IMR-90 (cell line): ENCODE measurements at regions not wholly inside any gene's neighbourhood (a gene's known extent, or its start where the extent isn't known, plus 50 kb on each side); places are given as distances from the start of the nearest gene placed in this dataset.

Source experiments
- ATAC-seq: fragments of 200-7000 bp; cut with Tn5 transposase; 2 replicates; pipeline ENCODE4 v1.9.1; 2020; ENCODE audit warnings: low read depth, mild to moderate bottlenecking, moderate library complexity
- BruUV-seq: library from RNA; stranded (reverse); fragments of 400-500 nt; replicated peaks from 2 replicates; lab custom pipeline; 2021; lab: Mats Ljungman, UMichigan
- CTCF ChIA-PET: fragments of 300-600 bp; formaldehyde crosslinking; extraction: SDS; loops from one replicate; lab custom pipeline; 2021; ENCODE audit warnings: antibody characterized with exemption; lab: Yijun Ruan, JAX
- POLR2A ChIA-PET: fragments of 300-600 bp; sonication (Branson Sonifier 250); formaldehyde crosslinking; loops from one replicate; lab custom pipeline; 2022; ENCODE audit warnings: antibody characterized with exemption; ENCODE audit not compliant: unreplicated experiment; lab: Charles Lee
- DNase-seq: peaks from one replicate; pipeline ENCODE4 v3.0.0; 2013
- H2AFZ ChIP-seq: replicated peaks from 2 replicates; pipeline ENCODE3; 2013; ENCODE audit warnings: low read length, mild to moderate bottlenecking; ENCODE audit not compliant: poor library complexity
- H2AK5ac ChIP-seq: 2 replicates; pipeline ENCODE4 v1.6.1; 2013; ENCODE audit warnings: low read depth, low read length, inconsistent platforms
- H2AK9ac ChIP-seq: replicated peaks from 2 replicates; pipeline ENCODE3; 2013; ENCODE audit warnings: mild to moderate bottlenecking, low read depth, low read length, moderate library complexity; ENCODE audit not compliant: poor library complexity
- H2BK120ac ChIP-seq: 2 replicates; pipeline ENCODE4 v1.6.1; 2013; ENCODE audit warnings: low read depth, low read length, inconsistent platforms
- H2BK15ac ChIP-seq: 3 replicates; pipeline ENCODE4 v1.6.1; 2013; ENCODE audit warnings: low read depth, low read length, inconsistent platforms
- H2BK20ac ChIP-seq: 2 replicates; pipeline ENCODE4 v1.6.1; 2013; ENCODE audit warnings: low read depth, mild to moderate bottlenecking, inconsistent platforms, low read length, moderate library complexity
- H2BK5ac ChIP-seq: 2 replicates; pipeline ENCODE4 v1.6.1; 2013; ENCODE audit warnings: mild to moderate bottlenecking, low read depth, low read length, inconsistent platforms; ENCODE audit not compliant: poor library complexity, severe bottlenecking
- H3K14ac ChIP-seq: replicated peaks from 2 replicates; pipeline ENCODE4 v1.6.1; 2013; ENCODE audit warnings: low read depth, low read length, inconsistent platforms
- H3K18ac ChIP-seq: 2 replicates; pipeline ENCODE4 v1.6.1; 2013; ENCODE audit warnings: low read depth, low read length, control low read depth
- H3K23ac ChIP-seq: 2 replicates; pipeline ENCODE4 v1.6.1; 2013; ENCODE audit warnings: low read depth, low read length, inconsistent platforms
- H3K27ac ChIP-seq: 2 replicates; pipeline ENCODE4 v1.5.1; 2013; ENCODE audit warnings: mild to moderate bottlenecking, control low read depth, low read length; ENCODE audit not compliant: insufficient read depth
- H3K27me3 ChIP-seq: 2 replicates; pipeline ENCODE4 v1.6.1; 2013; ENCODE audit warnings: low read length; ENCODE audit not compliant: control insufficient read depth, insufficient read depth
- H3K36me3 ChIP-seq: 2 replicates; pipeline ENCODE4 v1.6.1; 2013; ENCODE audit warnings: low read length, mixed read lengths; ENCODE audit not compliant: control insufficient read depth, insufficient read depth
- H3K4ac ChIP-seq: 2 replicates; pipeline ENCODE4 v1.6.1; 2013; ENCODE audit warnings: low read depth, low read length, inconsistent platforms
- H3K4me1 ChIP-seq: 2 replicates; pipeline ENCODE4 v1.6.1; 2013; ENCODE audit warnings: low read length, mixed read lengths; ENCODE audit not compliant: control insufficient read depth, insufficient read depth
- H3K4me2 ChIP-seq: 2 replicates; pipeline ENCODE4 v1.6.1; 2013; ENCODE audit warnings: low read depth, mild to moderate bottlenecking, control low read depth, low read length, moderate library complexity
- H3K4me3 ChIP-seq: 2 replicates; pipeline ENCODE4 v1.5.1; 2013; ENCODE audit warnings: low read depth, mild to moderate bottlenecking, control low read depth, low read length, moderate library complexity; ENCODE audit not compliant: insufficient read depth
- H3K56ac ChIP-seq: 2 replicates; pipeline ENCODE4 v1.6.1; 2013; ENCODE audit warnings: low read length, inconsistent platforms; ENCODE audit not compliant: insufficient read depth; ENCODE audit errors: extremely low read depth
- H3K79me1 ChIP-seq, 2 experiments: 2 replicates each; pipeline ENCODE4 v1.6.1; 2013; ENCODE audit warnings: low read length in 2 of 2, inconsistent platforms in 1 of 2, low read depth in 1 of 2
- H3K9ac ChIP-seq: 2 replicates; pipeline ENCODE4 v1.6.1; 2013; ENCODE audit warnings: low read depth, low read length, control low read depth
- H3K9me1 ChIP-seq: 2 replicates; pipeline ENCODE4 v1.6.1; 2013; ENCODE audit warnings: low read length, inconsistent platforms; ENCODE audit not compliant: insufficient read depth
- H3K9me3 ChIP-seq: 2 replicates; pipeline ENCODE4 v1.6.1; 2013; ENCODE audit warnings: low read length; ENCODE audit not compliant: control insufficient read depth, insufficient read depth
- H4K20me1 ChIP-seq: 2 replicates; pipeline ENCODE4 v1.6.1; 2013; ENCODE audit warnings: low read length, inconsistent platforms; ENCODE audit not compliant: insufficient read depth
- H4K5ac ChIP-seq: 2 replicates; pipeline ENCODE4 v1.6.1; 2013; ENCODE audit warnings: mild to moderate bottlenecking, low read depth, low read length, control low read depth
- H4K8ac ChIP-seq, 2 experiments: 2 replicates each; pipeline ENCODE4 v1.6.1; 2013; ENCODE audit warnings: low read depth in 2 of 2, low read length in 2 of 2, control low read depth in 1 of 2, inconsistent platforms in 1 of 2
- H4K91ac ChIP-seq: 2 replicates; pipeline ENCODE4 v1.6.1; 2013; ENCODE audit warnings: low read depth, low read length, inconsistent platforms; ENCODE audit not compliant: insufficient read depth
- BHLHE40 ChIP-seq: fragments of 150-350 bp; IDR thresholded peaks from 2 replicates; pipeline ENCODE4 v1.6.1; 2016; ENCODE audit warnings: mild to moderate bottlenecking, low read depth, low read length
- CEBPB ChIP-seq: IDR thresholded peaks from 2 replicates; pipeline ENCODE4 v1.6.1; 2012; ENCODE audit warnings: low read depth, low read length, improper control_type of control experiment
- CHD1 ChIP-seq: IDR thresholded peaks from 2 replicates; pipeline ENCODE4 v1.6.1; 2012; ENCODE audit warnings: low read depth, low read length, improper control_type of control experiment
- CTCF ChIP-seq: conservative IDR thresholded peaks from 2 replicates; pipeline ENCODE4 v1.5.1; 2012; ENCODE audit warnings: mild to moderate bottlenecking, low read depth, low read length, improper control_type of control experiment
- ELK1 ChIP-seq: fragments of 150-350 bp; IDR thresholded peaks from 2 replicates; pipeline ENCODE4 v1.6.1; 2016; ENCODE audit warnings: low read depth, mild to moderate bottlenecking, low read length, moderate library complexity, borderline replicate concordance
- FOS ChIP-seq: fragments of 150-350 bp; IDR thresholded peaks from 2 replicates; pipeline ENCODE4 v1.6.1; 2016; ENCODE audit warnings: low read depth, low read length
- MAFK ChIP-seq: IDR thresholded peaks from 2 replicates; pipeline ENCODE4 v1.6.1; 2012; ENCODE audit warnings: low read depth, low read length, improper control_type of control experiment
- MAZ ChIP-seq: IDR thresholded peaks from 2 replicates; pipeline ENCODE4 v1.6.1; 2012; ENCODE audit warnings: low read depth, mild to moderate bottlenecking, low read length, improper control_type of control experiment, moderate library complexity, borderline replicate concordance
- MXI1 ChIP-seq: IDR thresholded peaks from 2 replicates; pipeline ENCODE4 v1.6.1; 2012; ENCODE audit warnings: low read depth, mild to moderate bottlenecking, low read length, moderate library complexity, borderline replicate concordance
- NFE2L2 ChIP-seq: fragments of 150-350 bp; IDR thresholded peaks from 2 replicates; pipeline ENCODE4 v1.6.1; 2016; ENCODE audit warnings: low read depth, mild to moderate bottlenecking, low read length
- POLR2A ChIP-seq: IDR thresholded peaks from 2 replicates; pipeline ENCODE4 v1.6.1; 2012; ENCODE audit warnings: mild to moderate bottlenecking, low read depth, low read length
- RAD21 ChIP-seq: IDR thresholded peaks from 2 replicates; pipeline ENCODE4 v1.6.1; 2012; ENCODE audit warnings: low read length, improper control_type of control experiment
- RCOR1 ChIP-seq: IDR thresholded peaks from 2 replicates; pipeline ENCODE4 v1.6.1; 2012; ENCODE audit warnings: mild to moderate bottlenecking, low read length, improper control_type of control experiment; ENCODE audit not compliant: insufficient replicate concordance
- RFX5 ChIP-seq: IDR thresholded peaks from 2 replicates; pipeline ENCODE4 v1.8.0; 2012; ENCODE audit warnings: low read depth, mild to moderate bottlenecking, low read length, moderate library complexity
- SMC3 ChIP-seq: fragments of 150-350 bp; IDR thresholded peaks from 2 replicates; pipeline ENCODE4 v1.6.1; 2016; ENCODE audit warnings: low read depth, mild to moderate bottlenecking, antibody characterized with exemption, low read length, moderate library complexity
- USF2 ChIP-seq: fragments of 150-350 bp; IDR thresholded peaks from 2 replicates; pipeline ENCODE4 v1.6.1; 2017; ENCODE audit warnings: mild to moderate bottlenecking, antibody characterized with exemption, low read length, low read depth
- WGBS, 2 experiments: methylation state at CpG; one replicate each; pipeline versions ENCODE4 v1.1.5 to v1.1.7; 2013; ENCODE audit warnings: missing lambda C conversion rate in 2 of 2; ENCODE audit not compliant: insufficient read length in 1 of 2; ENCODE audit errors: extremely low coverage in 2 of 2; 5-methylcytosine and 5-hydroxymethylcytosine counted together
- dilution Hi-C: fragments of 300-500 bp; cut with HindIII; formaldehyde crosslinking; loops from one replicate; pipeline ENCODE4 v1.14.3; 2018; ENCODE audit warnings: low sequenced_read_pairs; ENCODE audit not compliant: unreplicated experiment
- in situ Hi-C: fragments of 300-500 bp; cut with MboI; formaldehyde crosslinking; loops from 3 replicates; pipeline ENCODE4 v1.14.3; 2019; ENCODE audit warnings: low sequenced_read_pairs, inconsistent platforms, mixed read lengths
- intact Hi-C: fragments of 100-400 bp; cut with micrococcal nuclease; formaldehyde crosslinking; loops from 2 replicates; pipeline ENCODE4 v1.10.0; 2022

- Histone ChIP-seq H2AK5ac (0 out of 2 replicates have a peak overlapping the region, but pooled peaks have one; percentile 47), H3K23ac (no peak overlapping the region), H3K4me1 (peaks cover 4% of the 10 kb centered on the region; the same call in 1 of the 2 replicates), H3K36me3 (no peaks in the 10 kb centered on the region), H4K5ac (no peak overlapping the region), H2BK5ac (no peak overlapping the region), H3K9me3 (peaks cover 14% of the 10 kb centered on the region), H3K4ac (0 out of 2 replicates have a peak overlapping the region, but pooled peaks have one; percentile 26), H3K9me1 (peaks cover 9% of the 10 kb centered on the region), H4K8ac (no peak overlapping the region), H3K56ac (no peak overlapping the region), H4K91ac (no peak overlapping the region), H3K79me1 (no peaks in the 10 kb centered on the region), H2BK120ac (no peak overlapping the region), H2AK9ac (no peak overlapping the region), H4K20me1 (no peaks in the 10 kb centered on the region; the same call in 1 of the 2 replicates), H2BK20ac (peak overlapping the region; percentile 44; the same call in 1 of the 2 replicates), H2AFZ (no peak overlapping the region), H3K27me3 (no peaks in the 10 kb centered on the region), H3K14ac (no peak overlapping the region), H3K4me3 (no peak overlapping the region), H3K9ac (no peak overlapping the region), H3K18ac (no peak overlapping the region), H3K27ac (no peak overlapping the region), H2BK15ac (no peak overlapping the region), H3K4me2 (no peak overlapping the region)
- whole genome bisulfite sequencing, 2 experiments: no CpG with 5 or more reads among the region's 5 CpGs
- TF ChIP-seq ELK1: no peak
- TF ChIP-seq RCOR1: peak; percentile 99
- TF ChIP-seq USF2: no peak
- TF ChIP-seq CEBPB: peak; percentile 93
- peak; percentile 91 for TF ChIP-seq MAFK
- TF ChIP-seq FOS: peak; percentile 97
- peak; percentile 75 for TF ChIP-seq BHLHE40
- TF ChIP-seq MXI1: no peak
- TF ChIP-seq CHD1: no peak
- TF ChIP-seq SMC3: no peak
- TF ChIP-seq RFX5: no peak
- TF ChIP-seq NFE2L2: peak; percentile 57
- TF ChIP-seq POLR2A: no peak
- TF ChIP-seq MAZ: no peak
- no peak for TF ChIP-seq CTCF
- TF ChIP-seq RAD21: no peak
- ChIA-PET CTCF (no interaction called here), POLR2A (no interaction called here)
- dilution Hi-C loops (no loop called here), intact Hi-C loops (no loop called here), in situ Hi-C loops (no loop called here)
- peak; percentile 69 for ATAC-seq
- BruUV-seq: no TSS peak
- DNase-seq: peak; percentile 98
Observed at GRCh38 chr1:29569971-29570634, 333.8 kb downstream of the PTPRU start.
